ENCODE measurements at regions not wholly inside any gene's neighbourhood (a gene's known extent, or its start where the extent isn't known, plus 50 kb on each side); places are given as distances from the start of the nearest gene placed in this dataset.

DNA sequence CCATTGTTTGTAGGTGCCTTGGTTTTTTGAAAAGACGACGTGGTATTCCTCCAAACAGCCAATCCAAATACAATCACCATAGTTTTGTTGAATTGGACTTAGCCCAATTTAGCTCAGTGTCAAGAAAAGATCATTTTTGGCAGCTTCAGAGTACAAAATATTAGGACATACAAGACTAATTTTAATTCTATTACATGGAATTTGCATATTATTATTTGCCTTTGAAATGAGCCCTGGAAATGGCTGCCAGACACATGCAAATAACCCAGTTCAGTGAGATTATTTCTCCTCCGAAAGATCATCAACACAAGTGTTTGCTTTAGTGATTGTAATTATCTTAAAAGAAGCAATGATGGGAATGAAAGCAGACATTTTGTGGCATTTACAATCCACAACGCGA lies 89.3 kb downstream of the PLK2 start:
- intact Hi-C loops (cut with DNase I): no loop called here
- Histone ChIP-seq H3K27ac (no peak overlapping the region), H3K4me3 (no peak overlapping the region), H3K27me3 (no peaks in the 10 kb centered on the region), H3K4me1 (peaks cover 0 to 16% (median 0%) of the 10 kb centered on the region in 9 donors), H3K9me3 (peaks cover 0 to 11% (median 0%) of the 10 kb centered on the region in 11 donors), H3K36me3 (no peaks in the 10 kb centered on the region)
- 74% methylated on average over 5 of the region's 5 CpGs for WGBS, 2 donors
- DNase-seq: no peak
- no peak for ATAC-seq
- TF ChIP-seq, protein P1, sequence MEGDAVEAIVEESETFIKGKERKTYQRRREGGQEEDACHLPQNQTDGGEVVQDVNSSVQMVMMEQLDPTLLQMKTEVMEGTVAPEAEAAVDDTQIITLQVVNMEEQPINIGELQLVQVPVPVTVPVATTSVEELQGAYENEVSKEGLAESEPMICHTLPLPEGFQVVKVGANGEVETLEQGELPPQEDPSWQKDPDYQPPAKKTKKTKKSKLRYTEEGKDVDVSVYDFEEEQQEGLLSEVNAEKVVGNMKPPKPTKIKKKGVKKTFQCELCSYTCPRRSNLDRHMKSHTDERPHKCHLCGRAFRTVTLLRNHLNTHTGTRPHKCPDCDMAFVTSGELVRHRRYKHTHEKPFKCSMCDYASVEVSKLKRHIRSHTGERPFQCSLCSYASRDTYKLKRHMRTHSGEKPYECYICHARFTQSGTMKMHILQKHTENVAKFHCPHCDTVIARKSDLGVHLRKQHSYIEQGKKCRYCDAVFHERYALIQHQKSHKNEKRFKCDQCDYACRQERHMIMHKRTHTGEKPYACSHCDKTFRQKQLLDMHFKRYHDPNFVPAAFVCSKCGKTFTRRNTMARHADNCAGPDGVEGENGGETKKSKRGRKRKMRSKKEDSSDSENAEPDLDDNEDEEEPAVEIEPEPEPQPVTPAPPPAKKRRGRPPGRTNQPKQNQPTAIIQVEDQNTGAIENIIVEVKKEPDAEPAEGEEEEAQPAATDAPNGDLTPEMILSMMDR (IDR thresholded peaks at IDR 0.05): no peak

DNA sequence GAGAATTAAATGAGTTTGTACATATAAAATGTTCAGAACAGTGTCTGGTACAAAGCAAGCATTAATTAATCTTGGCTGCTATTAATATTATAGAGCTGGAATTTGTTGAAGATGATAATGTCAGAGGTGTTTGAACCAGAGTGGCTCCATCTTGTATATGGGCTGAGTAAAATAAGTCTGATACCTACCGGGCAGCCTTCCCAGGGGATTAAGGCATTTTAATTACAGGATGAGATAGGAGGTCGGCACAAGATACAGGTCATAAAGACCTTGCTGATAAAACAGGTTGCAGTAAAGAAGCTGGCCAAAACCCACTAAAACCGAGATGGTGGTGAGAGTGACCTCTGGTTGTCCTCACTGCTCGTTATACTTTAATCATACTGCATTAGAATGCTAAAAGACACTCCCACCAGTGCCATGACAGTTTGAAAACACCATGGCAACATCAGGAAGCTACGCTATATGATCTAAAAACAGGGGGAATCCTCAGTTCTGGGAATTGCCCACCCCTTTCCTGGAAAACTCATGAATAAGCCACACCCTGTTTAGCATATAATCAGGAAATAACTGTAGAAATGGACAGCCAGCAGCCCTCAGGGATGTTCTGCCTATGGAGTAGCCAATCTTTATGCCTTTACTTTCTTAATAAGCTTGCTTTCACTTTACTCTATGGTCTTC lies 90.2 kb downstream of the PLK2 start:
- DNase-seq: peak in 1 of 2 donors; percentile 5
- H3K9me3 ChIP-seq: peaks cover 0 to 11% (median 0%) of the 10 kb centered on the region in 11 donors
- H3K27ac ChIP-seq: peak overlapping the region in 2 of 10 donors; percentile 21 to 34
- peaks cover 0 to 16% (median 0%) of the 10 kb centered on the region in 9 donors for H3K4me1 ChIP-seq
- intact Hi-C loops (cut with DNase I): loop anchor here in 3 of 10 donors (2.0 to 10.0 kb wide), 4 partner anchors 37 to 295 kb away; no protein-coding TSS in a partner anchor
- H3K36me3 ChIP-seq: no peaks in the 10 kb centered on the region
- ATAC-seq: peak in 6 of 8 donors; percentile 24 to 81 (median 37)
- 34 to 44% methylated on average over 5 of the region's 5 CpGs for WGBS, 2 donors
- TF ChIP-seq, protein P1 (IDR thresholded peaks at IDR 0.05): no peak
- H3K27me3 ChIP-seq: no peaks in the 10 kb centered on the region
- no peak overlapping the region for H3K4me3 ChIP-seq

DNA sequence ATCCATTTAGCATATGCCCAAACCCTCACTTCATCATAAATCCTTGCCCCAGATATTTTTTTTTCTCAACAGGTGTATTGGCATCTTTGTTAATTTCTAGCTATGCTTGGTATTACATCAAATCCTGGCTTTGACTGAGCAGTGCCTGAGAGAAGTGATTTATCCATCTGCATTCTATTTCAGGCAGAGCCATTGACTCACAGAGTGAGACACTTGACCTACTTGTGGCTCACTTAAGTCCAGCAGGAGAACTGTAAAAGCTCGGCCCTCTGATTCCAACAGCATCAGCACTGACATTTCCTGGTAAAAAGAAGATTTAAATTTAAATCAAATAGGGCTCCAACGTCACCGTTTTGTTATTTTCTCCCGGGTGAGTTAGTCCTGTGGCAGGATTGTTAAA lies 93.4 kb downstream of the PLK2 start:
- intact Hi-C loops (cut with DNase I): loop anchor here in 2 of 10 donors (10.0 kb wide), 2 partner anchors 88 to 292 kb away; no protein-coding TSS in a partner anchor
- WGBS, 2 donors: 24 to 37% methylated on average over 4 of the region's 4 CpGs
- ATAC-seq (peak; percentile 47 to 98 (median 87)), DNase-seq (peak in 1 of 2 donors; percentile 10)
- peaks cover 0 to 5% (median 0%) of the 10 kb centered on the region in 11 donors for H3K9me3 ChIP-seq
- TF ChIP-seq, protein P1 (IDR thresholded peaks at IDR 0.05): no peak
- no peaks in the 10 kb centered on the region for H3K27me3 ChIP-seq
- H3K36me3 ChIP-seq: no peaks in the 10 kb centered on the region
- no peak overlapping the region for H3K4me3 ChIP-seq
- peaks cover 0 to 16% (median 0%) of the 10 kb centered on the region in 9 donors for H3K4me1 ChIP-seq
- peak overlapping the region in 7 of 10 donors; percentile 34 to 75 (median 53) for H3K27ac ChIP-seq

DNA sequence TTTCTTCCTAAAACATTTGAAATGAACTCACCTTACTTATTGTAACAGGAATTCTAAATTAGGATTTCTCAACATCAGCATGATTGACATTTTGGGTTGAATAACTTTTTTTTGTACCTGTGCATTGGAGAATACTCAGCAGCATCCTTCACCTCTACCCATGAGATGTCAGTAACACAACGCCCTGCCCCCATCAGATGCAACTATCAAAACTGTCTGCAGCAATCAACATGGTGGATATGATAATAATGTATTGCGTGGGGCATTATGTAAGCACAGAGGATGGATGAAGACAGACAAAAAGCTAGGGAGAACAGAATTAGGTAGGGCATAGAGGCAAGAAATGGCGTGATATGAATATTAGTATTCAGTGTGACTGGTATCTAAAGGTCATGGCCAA lies 94.1 kb downstream of the PLK2 start:
- ATAC-seq (no peak), DNase-seq (no peak)
- Histone ChIP-seq H3K9me3 (peaks cover 0 to 3% (median 0%) of the 10 kb centered on the region in 11 donors), H3K27me3 (no peaks in the 10 kb centered on the region), H3K36me3 (no peaks in the 10 kb centered on the region), H3K4me1 (peaks cover 0 to 16% (median 0%) of the 10 kb centered on the region in 9 donors), H3K27ac (no peak overlapping the region), H3K4me3 (no peak overlapping the region)
- intact Hi-C loops (cut with DNase I): loop anchor here in 2 of 10 donors (10.0 kb wide), 2 partner anchors 89 to 291 kb away; no protein-coding TSS in a partner anchor
- WGBS, 2 donors: 77 to 81% methylated on average over 3 of the region's 3 CpGs
- TF ChIP-seq, protein P1 (IDR thresholded peaks at IDR 0.05): no peak
